ENCODE measurements at regions not wholly inside any gene's neighbourhood (a gene's known extent, or its start where the extent isn't known, plus 50 kb on each side); places are given as distances from the start of the nearest gene placed in this dataset.

GRCh38 chr4:160818571-160818970, 1345.2 kb downstream of the FSTL5 start:
- Mint-ChIP-seq H3K9me3 (ENCODE audit: unreplicated experiment) (no peaks in the 10 kb centered on the region), H3K27me3 (ENCODE audit: insufficient read depth, unreplicated experiment) (no peaks in the 10 kb centered on the region), H3K4me1 (ENCODE audit: insufficient read depth, unreplicated experiment) (no peaks in the 10 kb centered on the region), H3K36me3 (ENCODE audit: insufficient read depth, unreplicated experiment) (no peaks in the 10 kb centered on the region), H3K4me3 (ENCODE audit: unreplicated experiment) (no peak overlapping the region), H3K27ac (ENCODE audit: low read depth, unreplicated experiment) (no peak overlapping the region)
- CTCF ChIA-PET, result no interaction called here
- intact Hi-C loops (cut with micrococcal nuclease), result no loop called here
- POLR2A ChIA-PET, result no interaction called here
- DNase-seq (ENCODE audit: unreplicated experiment), result no peak
- TF ChIP-seq CTCF (IDR thresholded peaks at IDR 0.05; ENCODE audit: unreplicated experiment), result no peak
- BruUV-seq (replicated peaks), result no TSS peak

- CTCF ChIA-PET, result interaction anchor here (0.6 to 0.8 kb wide), 3 partner anchors 37 to 934 kb away, joined by 3 to 4 read pairs (median 3); no protein-coding TSS in a partner anchor
- DNase-seq (ENCODE audit: unreplicated experiment), result no peak
- TF ChIP-seq CTCF (IDR thresholded peaks at IDR 0.05; ENCODE audit: unreplicated experiment), result no peak
- intact Hi-C loops (cut with micrococcal nuclease), result no loop called here
- no peak overlapping the region for H3K4me3 Mint-ChIP-seq (ENCODE audit: unreplicated experiment)
- POLR2A ChIA-PET, result interaction anchor here (0.6 kb wide), 1 partner anchor 28 kb away, joined by 3 read pairs; no protein-coding TSS in a partner anchor
- H3K4me1 Mint-ChIP-seq (ENCODE audit: insufficient read depth, unreplicated experiment), result no peaks in the 10 kb centered on the region
- no peaks in the 10 kb centered on the region for H3K27me3 Mint-ChIP-seq (ENCODE audit: insufficient read depth, unreplicated experiment)
- no peak overlapping the region for H3K27ac Mint-ChIP-seq (ENCODE audit: low read depth, unreplicated experiment)
- BruUV-seq (replicated peaks), result no TSS peak
- no peaks in the 10 kb centered on the region for H3K9me3 Mint-ChIP-seq (ENCODE audit: unreplicated experiment)
- no peaks in the 10 kb centered on the region for H3K36me3 Mint-ChIP-seq (ENCODE audit: insufficient read depth, unreplicated experiment)
These were observed 1344.0 kb downstream of the FSTL5 start for GRCh38 chr4:160819791-160820190.

GRCh38 chr4:160824481-160824880, 1339.3 kb downstream of the FSTL5 start:
- POLR2A ChIA-PET, result interaction anchor here (0.7 kb wide), 1 partner anchor 1586 kb away, joined by 5 read pairs; no protein-coding TSS in a partner anchor
- no peak overlapping the region for H3K4me3 Mint-ChIP-seq (ENCODE audit: unreplicated experiment)
- no peak overlapping the region for H3K27ac Mint-ChIP-seq (ENCODE audit: low read depth, unreplicated experiment)
- no peaks in the 10 kb centered on the region for H3K36me3 Mint-ChIP-seq (ENCODE audit: insufficient read depth, unreplicated experiment)
- no peak for TF ChIP-seq CTCF (IDR thresholded peaks at IDR 0.05; ENCODE audit: unreplicated experiment)
- CTCF ChIA-PET, result interaction anchor here (0.7 kb wide), 1 partner anchor 21 kb away, joined by 3 read pairs; no protein-coding TSS in a partner anchor
- no peaks in the 10 kb centered on the region for H3K27me3 Mint-ChIP-seq (ENCODE audit: insufficient read depth, unreplicated experiment)
- BruUV-seq (replicated peaks), result no TSS peak
- no peaks in the 10 kb centered on the region for H3K4me1 Mint-ChIP-seq (ENCODE audit: insufficient read depth, unreplicated experiment)
- intact Hi-C loops (cut with micrococcal nuclease), result no loop called here
- no peaks in the 10 kb centered on the region for H3K9me3 Mint-ChIP-seq (ENCODE audit: unreplicated experiment)
- DNase-seq (ENCODE audit: unreplicated experiment), result no peak

GRCh38 chr4:160825644-160826338, 1338.0 kb downstream of the FSTL5 start:
- BruUV-seq (replicated peaks), result no TSS peak
- H3K27ac Mint-ChIP-seq (ENCODE audit: low read depth, unreplicated experiment), result no peak overlapping the region
- intact Hi-C loops (cut with micrococcal nuclease), result no loop called here
- no peak for DNase-seq (ENCODE audit: unreplicated experiment)
- ChIA-PET POLR2A (no interaction called here), CTCF (interaction anchor here (0.5 kb wide), 1 partner anchor 1160 kb away, joined by 4 read pairs; no protein-coding TSS in a partner anchor)
- H3K4me3 Mint-ChIP-seq (ENCODE audit: unreplicated experiment), result no peak overlapping the region
- no peaks in the 10 kb centered on the region for H3K36me3 Mint-ChIP-seq (ENCODE audit: insufficient read depth, unreplicated experiment)
- no peaks in the 10 kb centered on the region for H3K9me3 Mint-ChIP-seq (ENCODE audit: unreplicated experiment)
- H3K4me1 Mint-ChIP-seq (ENCODE audit: insufficient read depth, unreplicated experiment), result no peaks in the 10 kb centered on the region
- TF ChIP-seq CTCF (IDR thresholded peaks at IDR 0.05; ENCODE audit: unreplicated experiment), result no peak
- H3K27me3 Mint-ChIP-seq (ENCODE audit: insufficient read depth, unreplicated experiment), result no peaks in the 10 kb centered on the region
